HEK293 (cell line): ENCODE measurements at regions not wholly inside any gene's neighbourhood (a gene's known extent, or its start where the extent isn't known, plus 50 kb on each side); places are given as distances from the start of the nearest gene placed in this dataset.

Experiments used
- ZBTB7A ChIP-seq: fragments of 450-650 bp; formaldehyde crosslinking; IDR thresholded peaks from 2 replicates; pipeline ENCODE4 v1.5.1; 2016; ENCODE audit warnings: low read depth, missing biosample characterization, missing genetic modification characterization
- ZNF140 ChIP-seq: fragments of 450-650 bp; formaldehyde crosslinking; IDR thresholded peaks from 2 replicates; pipeline ENCODE4 v1.5.1; 2016; ENCODE audit warnings: missing biosample characterization, missing genetic modification characterization
- ZNF155 ChIP-seq: fragments of 450-650 bp; formaldehyde crosslinking; IDR thresholded peaks from 2 replicates; pipeline ENCODE4 v1.5.1; 2016; ENCODE audit warnings: missing biosample characterization, missing genetic modification characterization
- ZNF157 ChIP-seq: fragments of 450-650 bp; formaldehyde crosslinking; IDR thresholded peaks from 2 replicates; pipeline ENCODE4 v1.5.1; 2016; ENCODE audit warnings: missing biosample characterization, missing genetic modification characterization
- ZNF184 ChIP-seq: fragments of 450-650 bp; IDR thresholded peaks from 2 replicates; pipeline ENCODE4 v1.5.1; 2018; ENCODE audit warnings: missing biosample characterization, mild to moderate bottlenecking, missing genetic modification characterization
- ZNF274 ChIP-seq, 2 experiments: fragments of 200-500 bp in 1 of 2; fragments of 450-650 bp in 1 of 2; sonication (Bioruptor generic) in 1 of 2; formaldehyde crosslinking in 1 of 2; IDR thresholded peaks; 2 replicates each; pipeline versions ENCODE4 v1.5.1 to v1.6.1; 2014 to 2016; ENCODE audit warnings: borderline replicate concordance in 1 of 2, inconsistent platforms in 1 of 2, low read length in 1 of 2, missing biosample characterization in 1 of 2, missing genetic modification characterization in 1 of 2
- ZNF280D ChIP-seq: fragments of 450-650 bp; formaldehyde crosslinking; IDR thresholded peaks from 2 replicates; pipeline ENCODE4 v1.5.1; 2016; ENCODE audit warnings: missing biosample characterization, missing genetic modification characterization
- ZNF354C ChIP-seq: fragments of 450-650 bp; formaldehyde crosslinking; IDR thresholded peaks from 2 replicates; pipeline ENCODE4 v1.5.1; 2016; ENCODE audit warnings: missing biosample characterization, missing genetic modification characterization, low read depth, borderline replicate concordance
- TF ChIP-seq, protein P1 (sequence below): fragments of 450-650 bp; formaldehyde crosslinking; IDR thresholded peaks from 2 replicates; pipeline ENCODE4 v1.5.1; 2016; ENCODE audit warnings: missing biosample characterization, missing genetic modification characterization
- TF ChIP-seq, protein P2 (sequence below): fragments of 450-650 bp; formaldehyde crosslinking; IDR thresholded peaks from 2 replicates; pipeline ENCODE4 v1.5.1; 2016; ENCODE audit warnings: missing biosample characterization, missing genetic modification characterization, low read depth

- TF ChIP-seq, protein P1, sequence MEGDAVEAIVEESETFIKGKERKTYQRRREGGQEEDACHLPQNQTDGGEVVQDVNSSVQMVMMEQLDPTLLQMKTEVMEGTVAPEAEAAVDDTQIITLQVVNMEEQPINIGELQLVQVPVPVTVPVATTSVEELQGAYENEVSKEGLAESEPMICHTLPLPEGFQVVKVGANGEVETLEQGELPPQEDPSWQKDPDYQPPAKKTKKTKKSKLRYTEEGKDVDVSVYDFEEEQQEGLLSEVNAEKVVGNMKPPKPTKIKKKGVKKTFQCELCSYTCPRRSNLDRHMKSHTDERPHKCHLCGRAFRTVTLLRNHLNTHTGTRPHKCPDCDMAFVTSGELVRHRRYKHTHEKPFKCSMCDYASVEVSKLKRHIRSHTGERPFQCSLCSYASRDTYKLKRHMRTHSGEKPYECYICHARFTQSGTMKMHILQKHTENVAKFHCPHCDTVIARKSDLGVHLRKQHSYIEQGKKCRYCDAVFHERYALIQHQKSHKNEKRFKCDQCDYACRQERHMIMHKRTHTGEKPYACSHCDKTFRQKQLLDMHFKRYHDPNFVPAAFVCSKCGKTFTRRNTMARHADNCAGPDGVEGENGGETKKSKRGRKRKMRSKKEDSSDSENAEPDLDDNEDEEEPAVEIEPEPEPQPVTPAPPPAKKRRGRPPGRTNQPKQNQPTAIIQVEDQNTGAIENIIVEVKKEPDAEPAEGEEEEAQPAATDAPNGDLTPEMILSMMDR = no peak
- TF ChIP-seq ZNF274 (IDR thresholded peaks at IDR 0.05; ENCODE audit: low read length) (no peak), ZNF274 (tag by site-specific recombination; IDR thresholded peaks at IDR 0.05; ENCODE audit: borderline replicate concordance) (no peak), ZNF354C (tag by site-specific recombination) (no peak), ZBTB7A (no peak), ZNF280D (no peak), ZNF157 (tag by site-specific recombination) (no peak), ZNF140 (tag by site-specific recombination) (no peak), ZNF184 (no peak), ZNF155 (tag by site-specific recombination) (no peak)
- TF ChIP-seq, protein P2, sequence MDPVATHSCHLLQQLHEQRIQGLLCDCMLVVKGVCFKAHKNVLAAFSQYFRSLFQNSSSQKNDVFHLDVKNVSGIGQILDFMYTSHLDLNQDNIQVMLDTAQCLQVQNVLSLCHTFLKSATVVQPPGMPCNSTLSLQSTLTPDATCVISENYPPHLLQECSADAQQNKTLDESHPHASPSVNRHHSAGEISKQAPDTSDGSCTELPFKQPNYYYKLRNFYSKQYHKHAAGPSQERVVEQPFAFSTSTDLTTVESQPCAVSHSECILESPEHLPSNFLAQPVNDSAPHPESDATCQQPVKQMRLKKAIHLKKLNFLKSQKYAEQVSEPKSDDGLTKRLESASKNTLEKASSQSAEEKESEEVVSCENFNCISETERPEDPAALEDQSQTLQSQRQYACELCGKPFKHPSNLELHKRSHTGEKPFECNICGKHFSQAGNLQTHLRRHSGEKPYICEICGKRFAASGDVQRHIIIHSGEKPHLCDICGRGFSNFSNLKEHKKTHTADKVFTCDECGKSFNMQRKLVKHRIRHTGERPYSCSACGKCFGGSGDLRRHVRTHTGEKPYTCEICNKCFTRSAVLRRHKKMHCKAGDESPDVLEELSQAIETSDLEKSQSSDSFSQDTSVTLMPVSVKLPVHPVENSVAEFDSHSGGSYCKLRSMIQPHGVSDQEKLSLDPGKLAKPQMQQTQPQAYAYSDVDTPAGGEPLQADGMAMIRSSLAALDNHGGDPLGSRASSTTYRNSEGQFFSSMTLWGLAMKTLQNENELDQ = no peak
Measured at GRCh38 chr3:26029321-26029720, 239.4 kb downstream of the OXSM start.
